Activated naive CD4-positive, alpha-beta T cell treated with anti-CD3 and anti-CD28 coated beads, Interleukin-2, amount 50 U/mL, for 72 hours (primary cell): ENCODE measurements at regions not wholly inside any gene's neighbourhood (a gene's known extent, or its start where the extent isn't known, plus 50 kb on each side); places are given as distances from the start of the nearest gene placed in this dataset.

Source experiments
- ATAC-seq, 2 donors: fragments of 150-1000 bp; cut with Tn5 transposase; 2 replicates each; pipeline ENCODE4 v1.10.0; 2021; ENCODE audit warnings: mild to moderate bottlenecking in 2 of 2, moderate library complexity in 2 of 2
- DNase-seq, 2 donors: peaks; one replicate each; pipeline ENCODE4 v3.0.0; 2021 to 2022; ENCODE audit warnings: low spot score in 2 of 2
- H3K27ac Mint-ChIP-seq, 2 donors: one replicate each; pipeline ENCODE4 v1.8.0; 2022; ENCODE audit warnings: mild to moderate bottlenecking in 2 of 2, mixed read lengths in 2 of 2
- H3K36me3 Mint-ChIP-seq, 2 donors: one replicate each; pipeline ENCODE4 v1.8.0; 2022; ENCODE audit warnings: mixed read lengths in 2 of 2
- H3K9me3 Mint-ChIP-seq, 2 donors: one replicate each; pipeline ENCODE4 v1.8.0; 2022; ENCODE audit warnings: mixed read lengths in 2 of 2

GRCh38 chr18:60936101-60936500 is 397.1 kb upstream of the CDH20 start:
- no peak for DNase-seq
- H3K36me3 Mint-ChIP-seq = no peaks in the 10 kb centered on the region
- no peak for ATAC-seq
- no peak overlapping the region for H3K27ac Mint-ChIP-seq
- peaks cover 0 to 5% of the 10 kb centered on the region in 2 donors for H3K9me3 Mint-ChIP-seq

DNA sequence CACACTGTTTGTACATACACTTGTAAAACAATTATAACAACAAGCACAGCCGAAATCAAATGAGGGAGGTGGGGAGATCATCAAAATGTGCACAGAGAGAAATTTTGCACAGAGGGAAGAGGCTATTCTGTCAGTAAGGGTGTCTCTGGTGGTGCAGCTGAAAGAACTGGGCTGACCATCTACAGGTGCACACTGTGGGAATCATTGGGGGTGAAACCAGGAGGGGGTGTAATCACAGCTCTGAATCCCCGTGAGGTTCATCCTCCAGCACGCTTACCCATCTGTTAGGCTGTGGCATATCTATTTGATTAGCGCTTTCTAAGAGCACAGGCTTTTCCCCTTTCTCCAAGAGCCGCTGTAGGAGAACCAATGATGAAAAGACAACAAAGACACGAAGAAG is 389.9 kb upstream of the CDH20 start:
- H3K27ac Mint-ChIP-seq = no peak overlapping the region
- DNase-seq (no peak), ATAC-seq (no peak)
- H3K36me3 Mint-ChIP-seq = no peaks in the 10 kb centered on the region
- H3K9me3 Mint-ChIP-seq = peaks cover 2 to 10% of the 10 kb centered on the region in 2 donors

- ATAC-seq = no peak
- Mint-ChIP-seq H3K9me3 (peaks cover 0 to 4% of the 10 kb centered on the region in 2 donors), H3K36me3 (no peaks in the 10 kb centered on the region), H3K27ac (no peak overlapping the region)
- DNase-seq = no peak
Observed at GRCh38 chr18:60950634-60951033, 382.6 kb upstream of the CDH20 start.

DNA sequence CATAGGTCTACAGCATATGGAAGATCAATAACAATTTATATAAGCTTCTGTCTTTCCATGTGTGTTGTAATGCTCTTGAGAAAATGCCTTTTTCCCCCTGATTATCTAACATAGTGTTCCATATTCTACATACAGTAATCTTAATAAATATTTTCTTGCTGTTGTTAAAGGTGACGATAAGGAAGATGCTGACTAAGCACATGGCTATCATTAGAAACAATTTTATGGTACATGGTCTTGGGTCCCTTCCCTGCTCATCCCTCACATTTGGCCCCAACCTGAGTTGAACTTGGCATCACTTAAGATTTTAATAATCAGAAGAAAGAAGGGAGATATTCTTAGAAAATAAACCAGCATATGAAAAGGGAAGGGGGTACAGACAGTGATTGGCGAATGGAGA is 382.1 kb upstream of the CDH20 start:
- H3K27ac Mint-ChIP-seq = no peak overlapping the region
- DNase-seq (no peak), ATAC-seq (no peak)
- H3K36me3 Mint-ChIP-seq = no peaks in the 10 kb centered on the region
- peaks cover 0 to 4% of the 10 kb centered on the region in 2 donors for H3K9me3 Mint-ChIP-seq

GRCh38 chr18:60962625-60963024 is 370.6 kb upstream of the CDH20 start:
- Mint-ChIP-seq H3K27ac (no peak overlapping the region), H3K36me3 (no peaks in the 10 kb centered on the region), H3K9me3 (peaks cover 6 to 10% of the 10 kb centered on the region in 2 donors)
- DNase-seq (no peak), ATAC-seq (no peak)

DNA sequence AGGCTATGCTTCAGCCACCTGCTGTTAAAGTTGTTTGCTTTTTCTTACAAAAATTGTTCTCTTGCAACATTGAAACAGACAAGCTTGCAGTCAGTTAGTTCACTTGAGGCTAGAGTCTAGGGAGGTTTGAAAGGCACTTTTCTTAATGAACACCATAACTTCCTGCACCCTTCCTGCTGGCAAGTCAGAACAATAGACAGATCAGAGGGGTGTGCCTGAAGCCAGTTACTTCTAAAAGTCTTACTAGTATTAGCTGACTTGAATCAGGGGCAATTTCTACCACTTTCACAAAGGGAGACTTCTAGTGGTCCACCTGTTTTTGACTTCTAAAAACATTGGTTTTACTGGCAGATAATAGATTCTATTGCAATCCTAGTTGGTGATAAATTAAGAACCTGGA is 367.4 kb upstream of the CDH20 start:
- Mint-ChIP-seq H3K36me3 (no peaks in the 10 kb centered on the region), H3K27ac (no peak overlapping the region), H3K9me3 (peaks cover 3 to 12% of the 10 kb centered on the region in 2 donors)
- no peak for DNase-seq
- ATAC-seq = no peak

DNA sequence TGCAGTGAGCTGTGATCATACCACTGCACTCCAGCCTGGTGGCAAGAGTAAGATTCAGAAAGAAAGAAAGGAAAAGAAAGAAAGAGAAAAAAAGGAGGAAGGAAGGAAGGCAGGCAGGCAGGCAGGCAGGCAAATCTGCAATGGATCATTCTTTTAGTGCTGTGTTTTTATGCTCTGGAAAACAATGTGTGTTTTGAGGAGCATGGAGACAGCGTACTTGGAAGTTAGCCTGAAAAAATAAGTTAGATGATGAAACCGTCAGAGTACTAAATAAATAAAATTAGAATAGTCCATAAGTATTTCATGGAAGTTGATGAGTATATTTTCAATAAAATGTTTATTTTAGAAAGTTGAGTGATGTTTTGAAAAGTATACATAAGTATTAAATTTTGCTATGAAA is 366.4 kb upstream of the CDH20 start:
- ATAC-seq (no peak), DNase-seq (no peak)
- peaks cover 3 to 12% of the 10 kb centered on the region in 2 donors for H3K9me3 Mint-ChIP-seq
- H3K27ac Mint-ChIP-seq = no peak overlapping the region
- H3K36me3 Mint-ChIP-seq = no peaks in the 10 kb centered on the region

GRCh38 chr18:60975420-60975819 is 357.8 kb upstream of the CDH20 start:
- no peak overlapping the region for H3K27ac Mint-ChIP-seq
- no peaks in the 10 kb centered on the region for H3K36me3 Mint-ChIP-seq
- DNase-seq (no peak), ATAC-seq (no peak)
- peaks cover 7 to 9% of the 10 kb centered on the region in 2 donors for H3K9me3 Mint-ChIP-seq

- Mint-ChIP-seq H3K9me3 (peaks cover 7 to 9% of the 10 kb centered on the region in 2 donors), H3K27ac (no peak overlapping the region), H3K36me3 (no peaks in the 10 kb centered on the region)
- ATAC-seq (no peak), DNase-seq (no peak)
Observed at GRCh38 chr18:60976976-60977375, 356.3 kb upstream of the CDH20 start.

DNA sequence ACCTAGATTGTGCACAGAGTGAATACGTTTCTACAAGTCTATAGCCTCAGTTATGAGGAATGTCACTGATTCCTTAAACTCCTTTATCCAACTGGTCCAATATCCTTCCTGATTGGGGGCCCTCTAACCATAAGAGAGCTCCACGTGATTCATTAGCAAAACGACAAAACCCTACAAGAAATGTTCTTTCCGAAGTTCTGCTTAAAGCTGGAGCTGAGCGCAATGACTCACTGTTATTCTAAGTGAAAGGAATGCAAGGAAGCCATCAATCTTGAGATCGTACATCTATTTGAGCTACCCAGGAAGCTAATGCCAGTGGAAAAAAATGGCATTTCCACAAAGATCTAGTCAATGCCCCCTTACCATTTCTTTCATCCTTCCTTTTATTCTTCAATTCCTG is 354.9 kb upstream of the CDH20 start:
- Mint-ChIP-seq H3K9me3 (peaks cover 11 to 14% of the 10 kb centered on the region in 2 donors), H3K27ac (no peak overlapping the region), H3K36me3 (no peaks in the 10 kb centered on the region)
- ATAC-seq (no peak), DNase-seq (no peak)

DNA sequence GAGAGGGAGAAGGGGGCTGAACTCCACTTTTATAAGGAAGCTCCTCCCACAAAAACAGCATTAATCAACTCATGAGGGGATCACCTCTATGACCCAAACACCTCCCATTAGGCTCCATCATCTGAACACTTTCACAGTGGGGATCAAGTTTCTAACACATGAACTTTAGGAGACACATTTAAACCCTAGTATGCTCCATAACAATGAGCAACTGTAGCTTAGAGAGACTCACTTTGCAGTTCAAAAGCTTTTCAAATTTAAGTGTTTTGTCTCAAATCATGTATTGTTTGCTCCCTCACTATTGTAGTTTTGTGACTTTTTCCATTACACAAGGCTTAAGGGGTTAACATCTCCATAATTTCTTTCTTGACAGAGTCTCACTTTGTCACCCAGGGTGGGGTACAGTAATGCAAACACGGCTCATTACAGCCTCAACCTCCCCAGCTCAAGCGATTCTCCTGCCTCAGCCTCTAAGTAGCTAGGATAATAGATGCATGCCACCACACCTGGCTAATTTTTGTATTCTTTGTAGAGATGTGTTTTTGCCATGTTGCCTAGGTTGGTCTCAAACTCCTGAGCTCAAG is 352.7 kb upstream of the CDH20 start:
- no peak overlapping the region for H3K27ac Mint-ChIP-seq
- H3K9me3 Mint-ChIP-seq = peaks cover 11 to 14% of the 10 kb centered on the region in 2 donors
- DNase-seq (no peak), ATAC-seq (no peak)
- no peaks in the 10 kb centered on the region for H3K36me3 Mint-ChIP-seq

- DNase-seq (no peak), ATAC-seq (no peak)
- no peaks in the 10 kb centered on the region for H3K36me3 Mint-ChIP-seq
- H3K9me3 Mint-ChIP-seq = peaks cover 16 to 17% of the 10 kb centered on the region in 2 donors
- H3K27ac Mint-ChIP-seq = no peak overlapping the region
Observed at GRCh38 chr18:60981682-60982328, 351.4 kb upstream of the CDH20 start.

DNA sequence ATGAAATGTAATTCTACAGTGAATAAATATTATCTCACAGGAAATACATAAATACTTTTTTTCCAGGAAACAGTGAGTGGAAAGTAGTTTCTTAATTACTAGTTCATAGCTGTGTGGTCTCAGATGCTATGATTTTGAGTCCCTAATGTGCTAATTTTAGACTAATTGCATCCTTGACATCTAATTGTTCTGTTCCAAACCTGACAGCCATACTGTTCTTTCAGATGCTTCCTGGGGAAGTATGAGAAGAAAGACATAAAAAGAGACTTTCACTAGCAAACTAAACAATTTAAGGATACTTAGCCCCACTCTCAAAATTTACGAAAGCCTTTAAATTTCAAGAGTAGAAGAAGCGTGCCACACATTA is 350.9 kb upstream of the CDH20 start:
- Mint-ChIP-seq H3K36me3 (no peaks in the 10 kb centered on the region), H3K27ac (no peak overlapping the region), H3K9me3 (peaks cover 13 to 14% of the 10 kb centered on the region in 2 donors)
- no peak for ATAC-seq
- no peak for DNase-seq

DNA sequence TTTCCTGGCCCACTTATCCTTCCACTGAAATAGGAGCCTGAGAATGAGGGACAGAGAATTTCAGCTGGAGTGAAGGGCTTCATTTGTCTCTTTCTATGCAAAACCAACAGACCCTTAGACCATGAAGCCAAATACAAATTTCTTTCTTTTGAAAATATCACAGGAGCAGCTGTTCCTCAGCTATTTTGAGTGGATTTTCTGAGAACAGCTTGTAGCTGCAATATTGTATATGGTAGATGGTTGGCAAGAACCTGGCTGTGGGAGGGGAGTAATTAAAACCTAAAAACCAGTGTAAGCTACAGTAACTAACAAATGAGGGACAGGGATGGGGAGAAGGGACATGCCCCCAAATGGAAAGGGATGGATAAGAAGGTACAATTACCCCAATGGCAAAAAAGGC is 350.3 kb upstream of the CDH20 start:
- DNase-seq (no peak), ATAC-seq (no peak)
- Mint-ChIP-seq H3K9me3 (peaks cover 9 to 10% of the 10 kb centered on the region in 2 donors), H3K27ac (no peak overlapping the region), H3K36me3 (no peaks in the 10 kb centered on the region)

- no peak for ATAC-seq
- no peaks in the 10 kb centered on the region for H3K36me3 Mint-ChIP-seq
- peaks cover 13 to 22% of the 10 kb centered on the region in 2 donors for H3K9me3 Mint-ChIP-seq
- no peak overlapping the region for H3K27ac Mint-ChIP-seq
- DNase-seq = no peak
Observed at GRCh38 chr18:60984510-60984909, 348.7 kb upstream of the CDH20 start.

DNA sequence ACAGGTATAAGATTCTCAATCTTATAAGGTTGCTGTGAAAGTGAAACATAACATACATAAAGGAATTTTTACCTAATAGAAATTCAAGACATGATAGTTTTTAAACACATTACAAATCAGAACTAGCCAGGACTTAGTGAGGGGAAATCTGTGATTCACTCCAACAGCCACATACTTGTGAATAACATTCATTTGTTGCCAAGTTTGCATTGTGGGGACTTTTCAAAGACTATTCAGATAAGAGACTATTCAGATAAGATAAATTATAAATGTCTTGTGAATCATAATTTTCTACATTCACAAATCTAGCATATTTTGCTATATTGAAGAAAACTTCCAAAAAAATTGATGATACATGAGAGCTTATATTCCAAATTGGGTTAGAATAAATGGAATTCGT is 345.3 kb upstream of the CDH20 start:
- no peak for ATAC-seq
- H3K27ac Mint-ChIP-seq = no peak overlapping the region
- no peaks in the 10 kb centered on the region for H3K36me3 Mint-ChIP-seq
- peaks cover 15 to 23% of the 10 kb centered on the region in 2 donors for H3K9me3 Mint-ChIP-seq
- DNase-seq = no peak

- Mint-ChIP-seq H3K27ac (no peak overlapping the region), H3K36me3 (peaks cover 0 to 5% of the 10 kb centered on the region in 2 donors), H3K9me3 (peaks cover 18 to 21% of the 10 kb centered on the region in 2 donors)
- ATAC-seq (no peak), DNase-seq (no peak)
Observed at GRCh38 chr18:60996326-60996725, 336.9 kb upstream of the CDH20 start.

- DNase-seq = no peak
- H3K27ac Mint-ChIP-seq = no peak overlapping the region
- H3K36me3 Mint-ChIP-seq = peaks cover 0 to 5% of the 10 kb centered on the region in 2 donors
- no peak for ATAC-seq
- peaks cover 18 to 21% of the 10 kb centered on the region in 2 donors for H3K9me3 Mint-ChIP-seq
Observed at GRCh38 chr18:60996822-60997221, 336.4 kb upstream of the CDH20 start.
